ENCODE measurements at regions not wholly inside any gene's neighbourhood (a gene's known extent, or its start where the extent isn't known, plus 50 kb on each side); places are given as distances from the start of the nearest gene placed in this dataset.

DNA sequence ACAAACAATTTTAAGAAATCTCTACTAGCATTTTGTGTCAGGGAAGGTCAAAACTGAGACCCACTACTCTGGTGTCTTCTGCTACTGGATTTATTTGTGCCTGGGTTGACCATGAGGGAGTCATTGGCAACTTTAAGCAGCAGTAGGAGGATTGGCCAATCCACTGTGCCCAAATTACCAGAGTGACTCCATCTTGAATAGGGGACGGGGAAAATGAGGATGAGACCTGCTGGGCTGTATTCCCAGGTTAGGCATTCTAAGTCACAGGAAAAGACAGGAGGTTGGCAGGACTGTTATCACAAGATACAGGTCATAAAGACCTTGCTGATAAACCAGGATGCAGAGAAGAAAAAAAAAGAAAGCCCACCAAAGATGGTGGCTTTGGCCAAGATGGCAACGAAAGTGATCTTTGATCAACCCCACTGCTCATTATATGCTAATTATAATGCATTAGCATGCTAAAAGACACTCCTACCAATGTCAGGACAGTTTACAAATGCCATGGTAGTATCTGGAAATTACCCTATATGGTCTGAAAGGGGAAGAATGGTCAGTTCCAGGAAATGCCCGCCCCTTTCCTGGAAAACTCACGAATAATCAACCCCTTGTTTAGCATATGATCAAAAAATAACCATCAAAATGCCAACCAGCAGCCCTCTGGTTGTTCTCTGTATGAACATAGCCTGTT lies 200.9 kb downstream of the LTN1 start:
- intact Hi-C loops (cut with DNase I): no loop called here

DNA sequence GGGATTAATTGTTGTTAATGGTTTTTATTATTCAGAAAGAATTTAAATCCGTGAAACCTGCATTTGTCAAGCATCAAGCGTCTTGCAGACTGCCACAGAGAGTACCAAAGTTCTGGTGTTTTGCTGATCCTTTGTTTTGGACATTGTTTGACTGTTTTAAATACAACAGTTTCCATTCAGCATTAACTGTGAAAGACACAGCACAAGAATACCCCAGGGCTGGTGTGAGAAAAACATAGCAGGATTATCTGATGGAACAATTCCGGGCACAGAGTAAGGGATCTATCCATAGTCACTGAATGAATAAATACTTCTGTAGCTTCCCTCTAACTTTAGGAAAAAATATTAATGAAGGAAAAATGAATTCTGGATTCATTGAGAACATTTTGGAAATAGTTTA lies 202.3 kb downstream of the LTN1 start:
- no peak for DNase-seq
- intact Hi-C loops (cut with DNase I): no loop called here

More for the DNA sequence above, 200.9 kb downstream of the LTN1 start:
- no peak for DNase-seq

- intact Hi-C loops (cut with DNase I): no loop called here
- no peak for DNase-seq
Observed at GRCh38 chr21:28789523-28789922, 203.2 kb downstream of the LTN1 start.

DNA sequence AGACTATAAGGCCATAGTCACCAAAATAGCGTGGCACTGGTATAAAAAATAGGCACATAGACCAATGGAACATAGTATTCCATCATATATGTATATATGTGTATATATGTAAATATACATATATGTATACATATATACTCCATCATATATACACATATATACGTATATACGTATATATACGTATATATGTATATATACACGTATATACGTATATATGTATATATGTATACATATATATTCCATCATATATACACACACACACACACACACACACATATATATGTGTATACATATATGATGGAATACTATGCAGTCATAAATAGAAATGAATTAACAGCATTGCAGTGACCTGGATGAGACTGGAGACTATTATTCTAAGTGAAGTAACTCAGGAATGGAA lies 204.6 kb downstream of the LTN1 start:
- no peak for DNase-seq
- intact Hi-C loops (cut with DNase I): no loop called here

DNA sequence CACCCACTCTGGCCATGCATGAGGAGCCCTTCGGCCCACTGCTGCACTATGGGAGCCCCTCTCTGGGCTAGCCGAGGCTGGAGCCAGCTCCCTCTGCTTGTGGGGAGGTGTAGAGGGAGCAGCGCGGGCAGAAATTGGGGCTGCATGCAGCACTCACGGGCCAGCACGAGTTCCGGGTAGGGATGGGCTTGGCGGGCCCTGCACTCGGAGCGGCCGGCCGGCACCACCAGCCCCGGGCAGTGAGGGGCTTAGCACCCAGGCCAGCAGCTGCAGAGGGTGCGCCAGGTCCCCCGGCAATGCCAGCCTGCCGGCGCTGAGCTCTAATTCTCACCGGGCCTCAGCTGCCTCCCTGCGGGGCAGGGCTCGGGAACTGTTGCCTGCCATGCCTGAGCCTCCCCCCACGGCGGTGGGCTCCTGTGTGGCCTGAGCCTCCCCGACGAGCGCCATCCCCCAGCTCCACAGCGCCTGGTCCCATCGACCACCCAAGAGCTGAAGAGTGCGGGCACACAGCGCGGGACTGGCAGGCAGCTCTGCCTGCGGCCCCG lies 209.0 kb downstream of the LTN1 start:
- DNase-seq: peak in 2 of 10 donors; percentile 63 to 76
- intact Hi-C loops (cut with DNase I): no loop called here

- intact Hi-C loops (cut with DNase I): no loop called here
- no peak for DNase-seq
Observed at GRCh38 chr21:28781602-28782276, 210.9 kb downstream of the LTN1 start.

- intact Hi-C loops (cut with DNase I): no loop called here
- no peak for DNase-seq
Observed at GRCh38 chr21:28779914-28780313, 212.8 kb downstream of the LTN1 start.

DNA sequence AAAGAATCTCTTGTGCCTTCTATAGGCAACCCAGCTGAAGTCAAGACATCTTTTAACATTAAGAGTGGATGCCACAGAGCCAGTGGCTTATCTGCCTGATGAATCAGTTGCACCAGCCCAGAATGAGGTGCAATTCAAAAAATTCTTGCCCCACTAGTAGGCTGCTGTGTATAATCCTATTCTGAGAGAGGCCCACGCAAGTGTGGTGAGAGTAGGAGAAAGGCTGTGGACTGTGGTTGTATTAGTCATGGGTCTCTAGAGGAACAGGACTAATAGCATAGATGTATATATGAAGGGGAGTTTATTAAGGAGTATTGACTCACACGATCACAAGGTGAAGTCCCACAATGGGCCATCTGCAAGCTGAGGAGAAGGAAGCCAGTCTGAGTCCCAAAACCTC lies 216.4 kb downstream of the LTN1 start:
- DNase-seq: no peak
- intact Hi-C loops (cut with DNase I): no loop called here

GRCh38 chr21:28775071-28775470 lies 217.6 kb downstream of the LTN1 start:
- intact Hi-C loops (cut with DNase I): no loop called here
- no peak for DNase-seq

DNA sequence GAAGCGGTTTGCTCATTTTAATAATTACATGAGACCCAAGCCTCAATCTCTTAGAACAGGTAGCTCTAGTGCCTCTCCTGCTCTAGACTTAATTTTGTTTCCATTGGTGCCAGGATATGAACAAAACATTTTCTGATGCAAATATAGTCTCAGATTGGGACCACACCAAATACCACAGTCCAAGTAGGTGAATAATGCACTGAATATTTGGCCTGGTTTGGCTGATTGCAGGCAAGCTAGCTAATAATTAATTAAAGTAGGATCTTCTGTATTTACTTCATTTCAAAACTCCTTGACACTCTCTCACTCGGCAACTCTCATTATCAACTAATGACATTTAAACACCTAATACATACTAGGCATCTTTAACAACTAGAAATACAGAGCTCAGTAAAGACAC lies 219.6 kb downstream of the LTN1 start:
- intact Hi-C loops (cut with DNase I): no loop called here
- no peak for DNase-seq

DNA sequence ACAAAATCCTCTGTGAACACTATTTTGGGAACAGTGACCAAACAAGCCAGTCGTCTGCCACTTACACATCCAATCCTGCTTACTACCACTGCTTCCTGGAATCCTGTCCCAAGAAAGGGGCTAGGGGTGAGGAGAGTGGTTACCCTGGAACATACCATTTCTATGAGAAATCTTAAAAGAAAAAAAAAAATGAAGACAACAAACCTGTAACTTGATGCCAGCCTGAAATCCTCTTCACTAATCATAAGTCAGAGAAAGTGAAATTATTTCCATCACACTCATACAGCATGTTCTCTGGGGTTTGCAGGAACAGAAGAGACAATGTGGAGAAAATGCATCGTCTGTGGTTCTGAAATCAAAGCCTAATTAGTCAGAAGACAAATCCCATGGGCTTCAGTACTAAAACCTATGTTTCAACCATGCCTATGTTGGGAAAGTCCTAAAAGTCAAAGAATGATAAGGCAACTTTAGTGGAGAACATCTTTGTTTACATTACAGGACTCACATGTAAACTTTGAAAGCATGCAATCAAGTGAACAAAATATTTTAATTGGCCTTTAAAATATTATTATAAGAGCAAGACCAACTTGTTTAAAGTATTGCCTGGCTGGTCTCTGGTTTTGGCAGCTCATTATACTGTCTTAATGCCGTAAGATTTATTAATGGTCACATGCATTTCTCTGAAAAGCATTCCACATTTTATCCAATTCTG lies 220.7 kb downstream of the LTN1 start:
- intact Hi-C loops (cut with DNase I): no loop called here
- no peak for DNase-seq

DNA sequence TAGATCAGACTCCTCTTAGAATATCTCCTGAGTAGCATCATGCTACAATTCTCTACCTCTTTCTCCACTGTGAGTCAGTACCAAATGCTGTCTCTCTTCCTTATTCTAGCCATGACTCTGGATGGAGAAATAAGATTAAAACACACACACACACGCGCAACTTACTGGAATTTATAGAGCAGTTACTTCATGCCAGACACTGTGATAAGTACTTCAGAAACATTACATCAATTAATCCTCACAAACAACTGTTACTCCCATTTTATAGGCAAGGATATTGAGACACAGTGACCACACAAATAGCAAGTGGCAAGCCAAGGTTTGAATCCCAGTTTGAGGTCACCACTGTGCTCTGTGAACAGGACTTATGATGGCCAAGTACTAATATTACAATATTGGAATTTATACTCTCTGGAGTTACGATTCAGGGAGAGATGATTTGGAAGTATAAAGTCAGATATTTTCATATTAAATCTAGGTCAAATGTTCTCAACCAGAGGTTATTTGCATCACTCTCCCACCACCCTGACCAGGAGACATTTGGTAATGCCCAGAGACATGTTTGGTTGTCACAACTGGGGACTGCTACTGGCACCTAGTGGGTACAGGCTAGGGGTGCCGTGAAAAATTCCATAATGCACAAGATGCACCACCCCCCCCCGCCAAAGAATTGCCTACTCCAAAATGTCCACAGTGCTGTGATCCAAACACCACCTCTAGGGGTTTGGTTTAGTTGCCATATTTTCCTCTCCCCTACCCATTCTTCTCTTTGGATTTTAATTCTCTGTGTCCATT lies 221.6 kb downstream of the LTN1 start:
- DNase-seq: no peak
- intact Hi-C loops (cut with DNase I): no loop called here

GRCh38 chr21:28769683-28770082 lies 223.0 kb downstream of the LTN1 start:
- intact Hi-C loops (cut with DNase I): no loop called here
- DNase-seq: no peak

DNA sequence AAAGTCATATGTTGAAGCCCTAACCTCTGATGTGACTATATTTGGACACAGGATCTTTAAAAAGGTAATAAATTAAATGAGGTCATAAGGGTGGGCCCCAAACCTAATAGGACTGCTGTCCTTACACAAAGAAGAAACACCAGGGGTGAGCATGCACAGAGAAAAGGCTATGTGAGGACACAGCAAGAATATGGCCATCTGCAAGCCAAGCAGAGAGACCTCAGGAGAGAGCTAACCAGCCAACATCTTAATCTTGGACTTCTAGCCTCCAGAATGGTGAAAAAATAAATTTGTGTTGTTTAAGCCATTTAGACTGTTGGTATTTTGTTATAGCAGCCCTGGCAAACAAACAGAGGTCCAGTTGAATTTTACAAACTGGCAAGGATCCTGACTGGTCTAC lies 223.9 kb downstream of the LTN1 start:
- no peak for DNase-seq
- intact Hi-C loops (cut with DNase I): no loop called here

DNA sequence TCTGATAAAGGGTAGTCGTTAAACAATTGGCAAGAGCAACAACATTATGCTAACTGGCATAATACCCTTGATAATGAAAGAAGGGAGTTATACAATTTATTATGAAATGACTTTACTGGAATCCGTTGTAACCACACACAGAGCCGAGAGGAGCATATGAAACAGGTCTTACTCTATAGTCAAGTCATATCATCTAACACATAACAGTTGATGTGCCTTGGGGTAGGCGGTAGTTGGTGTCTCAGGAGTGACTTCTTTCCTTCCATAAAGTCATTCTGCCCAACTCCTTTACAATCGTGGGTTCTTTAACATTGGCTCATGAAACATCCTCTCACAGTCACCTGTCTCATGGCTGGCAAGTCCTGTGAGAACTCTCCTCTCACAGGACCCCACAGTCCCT lies 225.2 kb downstream of the LTN1 start:
- intact Hi-C loops (cut with DNase I): no loop called here
- DNase-seq: no peak

GRCh38 chr21:28763809-28764418 lies 228.8 kb downstream of the LTN1 start:
- no peak for DNase-seq
- intact Hi-C loops (cut with DNase I): no loop called here

GRCh38 chr21:28762357-28762735 lies 230.3 kb downstream of the LTN1 start:
- DNase-seq: no peak
- intact Hi-C loops (cut with DNase I): no loop called here

- intact Hi-C loops (cut with DNase I): no loop called here
- no peak for DNase-seq
Observed at GRCh38 chr21:28761674-28762356, 230.9 kb downstream of the LTN1 start.

DNA sequence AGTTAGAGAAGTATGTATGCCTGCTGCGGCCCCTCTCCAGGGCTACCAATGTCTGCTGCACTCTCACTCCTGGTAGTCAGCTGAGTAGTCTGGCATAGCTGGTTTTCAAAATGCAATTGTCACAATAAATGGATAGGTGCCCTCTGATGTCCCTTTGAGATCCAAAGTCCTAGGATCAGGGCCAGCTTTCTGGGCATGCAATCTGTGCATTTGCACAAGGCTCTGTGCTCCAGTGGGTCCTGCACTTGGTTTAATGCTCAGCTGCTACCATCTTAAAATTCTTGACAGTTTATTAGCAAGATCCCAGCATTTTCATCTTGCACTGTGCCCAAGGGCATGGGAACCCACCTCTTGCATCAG lies 233.8 kb downstream of the LTN1 start:
- intact Hi-C loops (cut with DNase I): no loop called here
- no peak for DNase-seq

All from posterior cingulate gyrus (tissue), 11 donors.